T-helper 1 cell treated with Interleukin-12 subunit alpha and Interleukin-12 subunit beta and Interleukin-4 antibody, amounts not matched to agents 30 ng/mL and 1 ng/mL, for 36 hours (primary cell): ENCODE measurements at regions not wholly inside any gene's neighbourhood (a gene's known extent, or its start where the extent isn't known, plus 50 kb on each side); places are given as distances from the start of the nearest gene placed in this dataset.
"Not testable (repeated sequence)": the region's sequence is repeated elsewhere in the genome, so short reads cannot be mapped to it uniquely, and the experiment has no call there.

Experiments
- intact Hi-C: fragments of 100-400 bp; cut with micrococcal nuclease; formaldehyde crosslinking; loops from one replicate; pipeline ENCODE4 v1.15.1; 2024

DNA sequence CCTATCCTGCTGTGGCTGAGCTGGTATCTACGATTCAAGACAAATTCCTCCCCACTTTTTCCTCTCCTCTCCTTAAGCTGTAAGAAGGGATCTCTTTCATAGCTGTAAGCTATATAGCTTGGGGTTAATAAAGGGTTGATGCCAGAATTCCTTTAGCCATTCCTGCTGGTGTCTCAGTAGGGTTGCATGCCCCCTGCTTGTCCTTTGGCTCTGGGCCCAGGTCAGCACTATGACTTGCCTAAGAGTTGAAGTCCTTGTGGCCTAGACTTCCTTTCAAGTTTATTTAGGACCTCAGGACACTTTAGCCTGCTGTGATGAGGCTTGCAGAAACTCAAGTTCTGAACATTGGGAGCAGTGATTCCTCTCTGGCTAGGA, 270.0 kb downstream of the AMY1C start:
- intact Hi-C loops: no loop called here

DNA sequence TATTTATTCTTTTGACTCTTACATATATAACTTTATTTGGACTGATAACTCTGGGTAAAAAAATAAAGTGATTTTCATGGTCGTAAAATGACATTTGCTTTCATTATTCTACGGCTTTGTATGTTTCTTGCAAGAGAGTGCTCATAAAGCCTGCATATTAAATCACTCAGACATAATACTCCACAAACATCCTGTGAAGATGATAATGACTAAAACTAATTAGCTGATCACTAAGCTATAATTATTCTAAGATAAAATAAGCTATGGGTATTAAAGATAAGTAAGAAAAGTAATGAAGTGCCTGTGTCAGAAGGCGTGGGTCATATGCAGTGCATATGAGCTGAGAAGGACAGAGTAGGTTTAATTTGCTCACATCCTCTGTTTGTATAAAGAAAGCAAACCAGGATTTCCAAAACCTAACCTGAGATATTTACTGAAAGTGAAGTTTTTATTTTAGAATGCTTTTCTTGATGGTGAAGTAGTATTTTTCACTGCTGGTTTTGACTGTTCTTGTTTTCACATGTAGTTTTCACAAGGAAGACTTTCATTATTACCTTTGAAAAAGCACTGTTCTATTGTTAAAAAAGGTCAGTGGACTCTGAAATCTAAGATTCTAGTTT, 278.8 kb downstream of the AMY1C start:
- intact Hi-C loops: no loop called here

DNA sequence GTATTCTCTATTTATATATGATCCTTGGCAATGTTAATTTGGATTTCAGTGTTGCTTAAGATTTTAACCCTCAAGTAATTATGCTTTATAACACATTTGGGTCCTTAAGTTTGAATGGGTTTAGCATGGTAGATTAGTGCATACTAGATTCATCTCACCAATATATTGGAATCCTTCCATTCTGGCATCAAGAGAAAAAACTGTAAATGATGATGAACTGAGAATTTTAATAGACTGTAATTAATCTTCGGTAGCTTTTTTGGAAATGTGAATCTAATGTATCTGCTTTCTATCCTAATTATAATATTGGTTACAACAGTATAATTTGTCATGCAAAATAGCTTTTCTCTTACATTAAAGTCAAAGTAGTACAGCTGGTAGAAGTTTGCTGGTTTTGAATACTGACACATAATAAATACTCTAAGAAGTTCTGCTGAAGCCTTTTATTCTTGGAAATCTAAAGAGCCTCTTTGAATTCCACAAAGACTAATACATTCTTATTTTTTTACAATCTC, 279.8 kb downstream of the AMY1C start:
- intact Hi-C loops: no loop called here

DNA sequence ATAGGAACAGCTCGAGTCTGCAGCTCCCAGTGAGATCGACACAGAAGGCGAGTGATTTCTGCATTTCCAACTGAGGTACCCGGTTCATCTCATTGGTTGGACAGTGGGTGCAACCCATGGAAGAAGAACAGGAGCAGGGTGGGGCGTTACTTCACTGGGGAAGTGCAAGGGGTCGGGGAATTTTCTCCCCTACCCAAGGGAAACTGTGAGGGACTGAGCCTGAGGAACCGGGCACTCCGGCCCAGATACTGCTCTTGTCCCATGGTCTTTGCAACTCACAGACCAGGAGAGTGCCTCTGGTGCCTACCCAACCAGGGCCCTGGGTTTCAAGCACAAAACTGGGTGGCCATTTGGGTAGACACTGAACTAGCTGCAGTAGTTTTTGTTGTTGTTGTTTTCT, 307.1 kb downstream of the AMY1C start:
- intact Hi-C loops: no loop called here

DNA sequence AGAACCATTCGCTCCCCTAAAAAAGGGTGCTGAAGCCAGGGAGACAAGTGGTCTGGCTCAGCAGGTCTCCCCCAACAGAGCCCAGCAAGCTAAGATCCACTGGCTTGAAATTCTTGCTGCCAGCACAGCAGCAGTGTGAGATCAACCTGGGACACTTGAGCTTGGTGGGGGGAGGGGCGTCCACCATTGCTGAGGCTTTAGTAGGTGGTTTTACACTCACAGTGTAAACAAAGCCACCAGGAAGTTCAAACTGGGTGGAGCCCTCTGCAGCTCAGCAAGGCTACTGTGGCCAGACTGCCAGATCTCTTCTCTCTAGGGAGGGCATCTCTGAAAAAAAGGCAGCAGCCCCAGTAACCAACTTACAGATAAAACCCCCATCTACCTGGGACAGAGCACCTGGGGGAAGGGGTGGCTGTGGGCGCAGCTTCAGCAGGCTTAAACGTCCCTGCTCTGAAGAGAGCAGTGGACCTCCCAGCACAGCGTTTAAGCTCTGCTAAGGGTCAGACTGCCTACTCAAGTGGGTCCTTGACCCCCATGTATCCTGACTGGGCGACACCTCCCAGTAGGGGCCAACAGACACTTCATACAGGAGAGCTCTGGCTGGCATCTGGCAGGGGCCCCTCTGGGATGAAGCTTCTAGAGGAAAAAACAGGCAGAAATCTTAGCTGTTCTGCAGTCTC, 307.7 kb downstream of the AMY1C start:
- intact Hi-C loops: not testable (repeated sequence)

DNA sequence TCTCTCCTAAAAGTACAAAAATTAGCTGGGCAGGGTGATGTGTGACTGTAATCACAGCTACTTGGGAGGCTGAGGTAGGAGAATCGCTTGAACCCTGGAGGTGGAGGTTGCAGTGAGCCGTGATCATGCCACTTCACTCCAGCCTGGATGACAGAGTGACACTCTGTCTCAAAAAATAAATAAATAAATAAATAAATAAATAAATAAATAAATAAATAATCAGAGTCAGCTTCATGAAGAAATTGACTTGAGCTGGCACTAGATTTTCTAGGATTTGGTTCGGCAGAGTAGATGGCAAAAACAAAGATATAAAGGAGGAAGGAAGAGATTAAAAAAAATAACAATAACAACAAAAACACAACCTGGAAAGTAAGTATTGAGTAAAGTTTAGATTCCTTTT, 311.9 kb downstream of the AMY1C start:
- intact Hi-C loops: not testable (repeated sequence)

DNA sequence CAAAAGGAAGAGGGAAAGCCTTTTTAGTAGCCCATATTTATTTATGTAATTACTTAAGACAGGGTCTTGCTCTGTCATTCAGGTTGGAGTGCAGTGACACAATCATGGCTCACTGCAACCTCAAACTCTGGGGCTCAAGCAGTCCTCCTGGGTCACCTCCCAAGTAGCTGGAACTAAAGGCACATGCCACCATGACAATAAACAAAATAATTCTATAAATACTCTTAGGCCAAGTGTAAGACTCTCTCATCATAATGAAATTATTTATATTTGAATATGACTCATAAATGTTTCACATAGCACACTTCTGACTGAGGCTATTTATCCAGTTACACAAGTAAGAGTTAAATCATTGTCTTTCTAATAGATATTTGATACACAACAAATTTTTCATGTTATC, 314.7 kb downstream of the AMY1C start:
- intact Hi-C loops: no loop called here

DNA sequence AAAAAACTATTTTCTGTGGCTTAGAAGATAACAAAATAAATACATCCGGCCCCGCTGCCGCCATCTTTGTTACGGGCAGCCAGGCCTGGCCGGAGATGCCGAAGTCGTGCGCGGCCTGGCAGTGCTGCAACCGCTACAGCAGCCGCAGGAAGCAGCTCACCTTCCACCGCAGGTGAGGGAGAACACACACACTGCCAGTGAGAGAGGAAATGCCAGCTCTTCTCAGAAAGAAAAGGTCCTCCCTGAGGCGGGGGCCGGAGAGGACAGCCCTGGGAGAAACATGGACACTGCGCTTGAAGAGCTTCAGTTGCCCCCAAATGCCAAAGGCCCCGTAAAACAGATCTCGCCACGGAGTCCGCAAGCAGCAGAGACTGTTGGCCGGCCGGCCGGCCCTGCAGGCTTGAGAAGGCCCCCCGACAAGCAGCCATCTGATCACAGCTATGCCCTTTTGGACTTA, 323.2 kb downstream of the AMY1C start:
- intact Hi-C loops: no loop called here

DNA sequence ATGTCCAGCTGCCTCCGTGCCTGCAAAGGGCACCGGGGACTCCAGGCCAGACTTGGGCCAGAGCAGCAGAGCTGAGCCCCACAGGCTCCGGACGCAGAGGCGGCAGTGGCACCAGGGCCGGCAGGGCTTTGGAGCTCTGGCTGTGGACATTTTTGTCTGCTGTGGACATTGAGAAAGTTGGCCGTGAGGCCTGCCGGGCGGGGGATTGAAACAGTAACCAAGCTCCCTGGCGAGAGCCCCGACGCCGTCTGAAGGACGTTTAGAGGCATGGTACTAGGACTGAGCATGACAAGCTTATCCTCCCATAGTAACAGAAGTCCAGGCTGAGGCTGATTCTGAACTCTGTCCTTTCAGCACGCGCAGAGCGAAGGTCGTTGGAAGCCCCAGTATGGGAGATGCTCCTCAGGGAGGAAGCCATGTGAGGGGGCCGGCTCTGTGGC, 323.8 kb downstream of the AMY1C start:
- intact Hi-C loops: no loop called here

DNA sequence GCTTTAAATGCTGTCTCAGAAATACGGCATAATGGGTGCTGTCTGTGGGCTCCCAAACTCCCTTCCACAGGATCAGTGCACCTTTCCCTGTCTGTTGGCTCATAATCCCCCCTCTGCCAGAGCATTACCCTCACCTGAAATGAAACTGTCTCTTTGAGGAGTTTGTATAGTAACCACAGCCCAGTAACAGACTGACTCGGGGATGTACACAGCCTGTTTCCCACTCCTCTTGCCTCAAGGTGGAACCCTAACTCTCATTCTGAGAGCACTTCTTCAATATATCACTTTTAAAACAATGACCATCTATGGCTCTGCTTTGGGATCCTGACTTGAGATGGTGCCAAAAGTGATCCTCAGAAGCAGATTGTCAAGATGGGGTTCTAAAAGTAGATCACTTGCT, 332.5 kb downstream of the AMY1C start:
- intact Hi-C loops: no loop called here

DNA sequence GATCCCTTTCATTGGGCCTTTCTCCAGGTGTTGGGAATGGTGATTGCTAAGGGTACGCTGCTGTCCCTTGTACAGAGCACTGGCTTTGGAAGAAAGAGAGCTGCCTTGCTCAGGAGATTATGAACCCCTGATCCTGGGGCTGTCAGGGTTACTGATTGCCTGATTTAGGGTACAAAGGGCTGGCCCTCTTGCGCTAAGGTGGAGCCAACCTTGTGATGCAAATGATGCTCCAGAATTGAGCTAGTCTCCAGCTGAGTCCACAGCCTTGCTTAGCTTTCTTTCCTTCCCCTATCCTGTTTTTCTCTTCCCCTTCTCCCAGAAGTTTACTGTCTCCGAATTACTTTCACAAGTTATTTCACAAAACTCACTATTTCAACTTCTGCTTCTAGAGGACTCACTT, 334.7 kb downstream of the AMY1C start:
- intact Hi-C loops: no loop called here

DNA sequence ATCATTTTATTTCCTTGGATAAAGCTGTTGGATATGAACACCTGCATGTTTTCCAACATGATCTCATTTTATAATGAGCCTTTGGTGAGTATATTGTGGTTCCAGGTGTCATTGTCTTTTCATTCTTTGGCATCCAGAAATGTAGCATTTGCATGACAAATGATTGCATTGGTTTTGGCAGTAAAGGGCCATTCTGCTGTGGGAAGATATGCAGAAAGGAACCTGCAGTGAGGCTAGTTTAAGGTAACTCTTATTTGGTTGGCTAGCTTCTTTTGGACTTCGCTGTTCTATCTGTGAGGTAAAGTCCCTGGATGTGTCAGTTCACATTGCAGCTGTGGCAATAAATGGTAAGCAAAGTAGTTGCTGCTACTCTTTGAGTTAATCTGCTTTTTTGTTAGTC, 343.0 kb downstream of the AMY1C start:
- intact Hi-C loops: no loop called here

DNA sequence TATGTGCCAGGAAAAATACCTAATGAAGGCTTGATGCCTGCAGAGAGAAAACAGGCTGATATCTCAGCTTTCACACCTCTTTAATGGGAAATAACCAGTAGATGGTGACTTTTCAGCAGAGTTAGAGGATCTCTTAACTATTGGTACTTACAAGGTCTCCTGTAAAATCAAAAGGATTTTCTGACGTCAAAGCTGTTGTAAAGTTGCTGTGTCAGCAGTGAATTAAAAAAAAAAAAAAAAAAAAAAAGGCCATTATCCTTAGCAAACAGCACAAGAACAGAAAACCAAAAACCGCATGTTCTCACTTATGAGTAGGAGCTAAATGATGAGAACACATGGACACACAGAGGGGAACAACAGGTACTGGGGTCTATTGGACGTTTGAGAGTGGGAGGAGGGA, 349.1 kb downstream of the AMY1C start:
- intact Hi-C loops: no loop called here

DNA sequence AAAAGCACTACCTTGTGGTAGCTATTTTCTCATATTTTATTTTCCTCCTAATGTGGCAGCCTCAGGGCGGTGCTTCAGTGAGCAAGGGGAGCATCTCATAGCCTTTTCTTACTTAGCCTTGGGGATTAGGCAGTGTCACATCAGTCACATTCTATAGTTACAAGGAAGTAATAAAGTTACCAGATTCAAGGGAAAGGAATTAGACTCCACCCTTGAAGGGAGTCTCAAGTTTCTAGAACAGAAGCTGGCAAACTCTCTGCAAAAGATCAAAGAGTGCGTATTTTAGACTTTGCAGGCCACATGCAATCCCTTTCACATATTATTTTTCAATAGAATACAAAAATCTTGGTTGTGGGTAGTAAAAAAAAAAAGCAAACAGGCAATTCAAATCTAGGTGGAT, 350.4 kb downstream of the AMY1C start:
- intact Hi-C loops: no loop called here

DNA sequence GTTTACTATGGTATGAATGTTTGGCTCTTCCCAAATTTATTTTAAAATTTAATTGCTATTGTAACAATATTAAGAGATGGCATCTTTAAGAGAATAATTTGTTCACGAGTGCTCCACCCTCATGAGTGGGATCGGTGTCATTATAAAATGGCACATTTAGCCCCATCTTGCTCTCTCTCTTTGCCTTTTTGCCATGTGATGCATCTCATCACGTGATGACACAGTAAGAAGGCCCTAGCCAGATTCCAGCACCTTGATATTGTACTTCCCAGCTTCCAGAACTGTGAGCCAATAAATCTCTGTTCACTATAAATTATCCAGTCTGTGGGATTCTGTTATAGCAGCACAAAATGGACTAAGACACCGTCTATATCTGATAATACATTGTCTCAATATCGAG, 355.8 kb downstream of the AMY1C start:
- intact Hi-C loops: no loop called here

DNA sequence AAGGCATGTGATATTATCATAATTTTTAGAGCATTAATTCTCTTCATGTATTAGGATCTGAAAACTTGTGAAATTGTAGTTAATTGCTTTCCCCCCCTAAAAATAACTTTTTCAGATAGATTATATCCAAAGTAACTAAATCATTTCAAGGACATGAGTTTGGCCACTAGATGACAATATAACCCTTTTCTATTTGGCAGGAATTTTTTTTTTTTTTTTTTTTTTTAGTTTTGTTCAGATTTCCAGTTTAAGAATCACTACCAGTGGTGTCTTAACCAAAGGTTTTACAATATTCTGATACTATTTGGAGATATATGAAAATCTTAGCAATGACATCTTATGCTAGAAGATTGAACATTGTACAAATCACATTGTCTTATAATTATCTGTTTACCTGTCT, 370.8 kb downstream of the AMY1C start:
- intact Hi-C loops: no loop called here

DNA sequence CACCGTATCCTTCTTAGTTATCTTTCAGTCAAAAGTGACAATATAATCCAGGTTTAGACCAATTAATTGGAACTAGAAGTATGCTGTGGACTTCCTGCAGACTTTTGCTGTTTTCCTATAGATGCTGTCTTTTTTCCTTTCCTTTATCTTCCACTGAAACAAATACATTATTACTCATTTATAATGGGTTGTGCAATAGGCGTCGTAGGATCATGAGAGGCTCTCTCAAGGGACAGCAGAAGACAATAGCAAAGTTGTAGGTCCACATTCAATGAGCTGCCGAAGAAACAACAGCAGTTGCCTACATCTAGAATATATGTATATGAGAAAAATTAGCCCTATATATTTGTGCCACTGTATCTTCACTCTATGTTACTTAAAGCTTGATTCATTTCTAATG, 371.6 kb downstream of the AMY1C start:
- intact Hi-C loops: no loop called here

DNA sequence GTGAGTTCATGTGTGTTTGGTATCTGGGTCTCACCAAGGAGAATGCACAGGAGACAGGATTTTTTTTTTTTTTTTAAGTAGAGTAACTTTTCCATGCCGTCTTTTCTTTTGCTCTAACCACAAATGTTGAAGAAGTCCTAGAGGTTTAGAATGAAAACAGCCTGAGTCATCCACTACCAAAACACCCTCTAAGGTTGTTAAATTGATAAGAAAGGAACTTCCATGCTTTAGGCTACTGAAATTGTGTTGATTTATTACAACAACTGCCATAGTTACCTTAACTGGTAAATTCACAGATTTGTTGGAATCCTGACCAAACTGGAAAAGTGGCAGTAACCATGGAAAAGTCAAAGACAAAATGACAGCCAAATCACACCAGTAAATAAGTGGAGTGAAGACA, 375.6 kb downstream of the AMY1C start:
- intact Hi-C loops: no loop called here

DNA sequence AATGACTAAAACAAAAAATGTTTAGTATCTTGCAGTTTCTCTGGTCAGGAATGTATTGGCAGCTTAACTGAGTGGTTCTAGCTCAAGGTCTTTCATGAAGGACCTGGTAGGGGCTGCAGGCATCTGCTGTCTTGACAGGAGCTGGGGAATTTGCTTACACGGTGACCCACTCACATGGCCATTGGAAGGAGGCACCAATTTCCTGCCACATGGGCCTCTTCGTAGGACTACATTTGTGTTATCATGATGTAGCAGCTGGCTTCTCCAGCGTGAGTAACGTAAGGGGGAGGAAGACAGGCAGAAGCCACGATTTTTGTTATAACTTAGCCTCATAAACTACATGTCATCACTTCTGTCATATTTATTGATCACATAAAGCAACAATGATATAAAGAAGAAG, 376.3 kb downstream of the AMY1C start:
- intact Hi-C loops: no loop called here

DNA sequence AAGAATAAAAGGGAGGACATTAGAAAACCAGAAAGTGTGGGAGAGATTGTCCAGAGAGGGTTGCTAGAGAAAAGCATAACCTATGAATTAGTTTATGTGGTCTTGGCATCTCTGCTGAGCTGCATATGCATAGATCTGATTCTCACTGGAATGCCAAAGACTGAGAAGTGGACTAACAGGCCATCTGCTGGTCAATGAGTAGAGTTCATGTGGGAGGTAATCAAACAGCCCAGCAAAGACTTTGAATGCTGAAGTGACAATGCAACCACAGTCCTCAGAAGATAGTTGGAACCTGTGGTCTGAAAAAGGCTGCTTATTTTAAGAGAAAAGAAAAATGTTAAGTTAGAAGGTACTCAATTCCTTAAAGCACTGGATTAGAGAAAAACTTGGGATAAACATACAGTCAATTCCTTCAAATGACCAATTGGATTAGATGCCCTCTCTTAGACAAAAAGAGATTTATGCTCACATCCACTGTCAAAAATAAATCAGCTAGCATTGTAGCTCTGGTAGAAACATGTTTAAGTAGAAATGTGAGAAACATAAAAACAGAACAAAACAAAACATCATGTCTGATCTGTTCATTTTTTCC, 382.8 kb downstream of the AMY1C start:
- intact Hi-C loops: no loop called here

DNA sequence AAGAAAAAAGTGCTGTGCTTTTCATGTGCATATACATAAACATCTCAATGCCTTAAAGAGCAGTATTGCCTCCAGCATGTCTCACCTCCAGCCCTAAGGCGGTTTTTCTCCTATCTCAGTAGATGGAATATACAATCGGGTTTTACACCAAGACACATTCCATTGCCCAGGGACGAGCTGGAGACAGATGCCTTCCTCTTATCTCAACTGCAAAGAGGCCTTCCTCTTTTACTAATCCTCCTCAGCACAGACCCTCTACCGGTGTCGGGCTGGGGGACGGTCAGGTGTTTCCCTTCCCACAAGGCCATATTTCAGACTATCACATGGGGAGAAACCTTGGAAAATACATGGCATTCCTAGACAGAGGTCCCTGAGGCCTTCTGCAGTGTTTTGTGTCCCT, 385.3 kb downstream of the AMY1C start:
- intact Hi-C loops: not testable (repeated sequence)

DNA sequence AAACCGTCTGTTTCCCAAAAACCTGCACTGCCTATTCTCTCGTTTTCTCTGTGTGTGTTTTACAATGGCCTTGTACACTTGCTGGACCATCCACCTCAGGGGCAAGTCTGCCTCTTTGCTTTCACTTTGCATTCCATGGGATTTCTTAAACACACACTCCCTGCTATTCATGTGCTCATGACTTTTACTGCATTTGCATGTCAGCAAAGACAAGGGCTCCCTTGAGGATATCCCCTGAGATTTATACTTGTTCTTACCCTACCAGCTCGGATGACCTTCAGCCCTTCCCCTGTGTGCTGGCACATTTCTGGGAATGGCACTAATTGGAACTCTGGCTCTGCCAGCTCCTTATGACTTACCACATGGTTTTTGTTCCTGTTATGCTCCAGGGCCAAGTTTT, 386.9 kb downstream of the AMY1C start:
- intact Hi-C loops: no loop called here

DNA sequence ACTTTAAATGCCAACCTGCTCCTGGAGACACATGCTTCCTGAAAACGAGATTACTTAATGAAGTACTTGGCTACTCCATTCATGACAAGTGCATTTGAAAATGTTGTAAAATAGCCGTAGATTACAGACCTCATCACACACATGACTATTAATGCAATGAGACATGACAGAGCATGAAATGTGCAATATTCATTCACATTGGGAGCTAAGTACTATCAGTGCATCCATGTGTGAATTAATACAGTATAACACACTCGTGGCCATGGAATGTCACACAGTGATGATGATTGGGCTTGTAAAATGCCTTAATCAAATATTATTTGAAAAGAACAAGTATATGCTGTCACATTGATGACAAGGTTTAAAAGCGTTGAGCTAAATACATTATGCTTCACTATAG, 407.0 kb downstream of the AMY1C start:
- intact Hi-C loops: no loop called here
